Neural progenitor cell (in vitro differentiated cells): ENCODE measurements at regions not wholly inside any gene's neighbourhood (a gene's known extent, or its start where the extent isn't known, plus 50 kb on each side); places are given as distances from the start of the nearest gene placed in this dataset.

Experiments used
- EZH2 ChIP-seq: fragments of 200-600 bp; sonication (generic); IDR thresholded peaks from 2 replicates; pipeline ENCODE4 v1.6.1; 2017; ENCODE audit warnings: antibody characterized with exemption, mild to moderate bottlenecking, moderate library complexity
- EZH2phosphoT487 ChIP-seq: fragments of 200-600 bp; sonication (generic); IDR thresholded peaks from 2 replicates; pipeline ENCODE4 v1.6.1; 2017; ENCODE audit warnings: antibody characterized with exemption
- TF ChIP-seq, protein P1 (sequence below): fragments of 200-600 bp; sonication (generic); IDR thresholded peaks from 2 replicates; pipeline ENCODE4 v1.5.1; 2017; ENCODE audit warnings: antibody characterized with exemption, mild to moderate bottlenecking

DNA sequence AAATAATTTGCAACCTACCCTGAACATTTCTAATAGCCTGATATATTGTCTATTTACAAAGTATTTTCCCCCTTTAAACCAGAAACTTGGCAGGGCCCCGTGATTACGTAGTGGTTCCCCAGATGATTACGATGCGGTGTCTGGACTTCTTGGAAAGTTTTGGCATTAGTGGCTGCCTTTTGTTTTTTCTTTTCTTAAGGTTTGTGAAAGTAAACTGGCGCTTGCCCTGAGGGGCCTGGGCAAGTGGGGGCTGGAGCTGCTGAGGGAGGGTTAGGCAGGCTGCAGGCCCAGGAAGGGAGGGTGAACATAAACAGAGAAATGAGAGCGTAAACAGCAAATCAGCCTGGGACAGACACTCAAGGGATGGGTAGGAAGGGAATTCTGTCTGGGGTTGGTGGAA lies 123.6 kb upstream of the MSX1 start:
- TF ChIP-seq, protein P1, sequence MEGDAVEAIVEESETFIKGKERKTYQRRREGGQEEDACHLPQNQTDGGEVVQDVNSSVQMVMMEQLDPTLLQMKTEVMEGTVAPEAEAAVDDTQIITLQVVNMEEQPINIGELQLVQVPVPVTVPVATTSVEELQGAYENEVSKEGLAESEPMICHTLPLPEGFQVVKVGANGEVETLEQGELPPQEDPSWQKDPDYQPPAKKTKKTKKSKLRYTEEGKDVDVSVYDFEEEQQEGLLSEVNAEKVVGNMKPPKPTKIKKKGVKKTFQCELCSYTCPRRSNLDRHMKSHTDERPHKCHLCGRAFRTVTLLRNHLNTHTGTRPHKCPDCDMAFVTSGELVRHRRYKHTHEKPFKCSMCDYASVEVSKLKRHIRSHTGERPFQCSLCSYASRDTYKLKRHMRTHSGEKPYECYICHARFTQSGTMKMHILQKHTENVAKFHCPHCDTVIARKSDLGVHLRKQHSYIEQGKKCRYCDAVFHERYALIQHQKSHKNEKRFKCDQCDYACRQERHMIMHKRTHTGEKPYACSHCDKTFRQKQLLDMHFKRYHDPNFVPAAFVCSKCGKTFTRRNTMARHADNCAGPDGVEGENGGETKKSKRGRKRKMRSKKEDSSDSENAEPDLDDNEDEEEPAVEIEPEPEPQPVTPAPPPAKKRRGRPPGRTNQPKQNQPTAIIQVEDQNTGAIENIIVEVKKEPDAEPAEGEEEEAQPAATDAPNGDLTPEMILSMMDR = no peak
- TF ChIP-seq EZH2phosphoT487 = no peak
- TF ChIP-seq EZH2 = no peak
